Prostate gland (tissue), 2 donors: ENCODE measurements at regions not wholly inside any gene's neighbourhood (a gene's known extent, or its start where the extent isn't known, plus 50 kb on each side); places are given as distances from the start of the nearest gene placed in this dataset.

Experiments
- POLR2A ChIP-seq: fragments of 450-650 bp; IDR thresholded peaks from one replicate; pipeline ENCODE4 v1.6.1; 2016; ENCODE audit warnings: antibody characterized with exemption, mild to moderate bottlenecking
- POLR2AphosphoS5 ChIP-seq: sonication (generic); formaldehyde crosslinking; IDR thresholded peaks from one replicate; pipeline ENCODE4 v1.6.1; 2017; ENCODE audit warnings: antibody characterized with exemption
- TF ChIP-seq, protein P1 (sequence below), 4 experiments: fragments of 200-600 bp in 2 of 4; fragments of 450-650 bp in 2 of 4; sonication (generic) in 2 of 4; IDR thresholded peaks; 1 replicate in 3 of 4; 2 replicates in 1 of 4; pipeline ENCODE4 v1.5.1; 2016 to 2019; ENCODE audit warnings: antibody characterized with exemption in 4 of 4, mild to moderate bottlenecking in 2 of 4, moderate library complexity in 2 of 4

DNA sequence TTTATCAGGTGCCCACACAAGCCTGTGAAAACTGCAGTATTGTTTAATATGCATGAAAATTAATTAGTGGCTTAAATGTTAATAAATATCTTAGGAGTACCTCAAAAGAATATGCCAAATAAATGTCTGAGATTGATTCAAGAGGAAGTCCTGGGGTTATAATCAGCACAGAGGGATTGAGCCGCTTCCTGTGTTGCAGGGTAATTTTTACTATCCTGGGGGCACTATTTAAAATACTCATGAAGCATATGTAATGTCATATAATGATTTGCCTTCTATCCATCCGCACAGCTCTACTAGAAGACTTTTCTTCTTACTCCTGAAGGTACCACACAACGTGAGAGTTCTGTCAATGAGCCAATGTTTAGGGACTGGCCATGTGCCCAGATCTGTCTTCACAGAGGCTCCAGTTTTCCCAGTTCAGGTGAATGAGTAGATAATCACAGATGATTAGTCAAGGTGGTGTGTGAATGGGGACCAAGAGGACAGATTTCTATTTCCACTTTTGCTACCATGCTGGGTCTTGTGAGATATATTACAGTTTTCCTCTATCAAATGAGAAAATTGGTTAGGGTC is 233.3 kb downstream of the USP46 start:
- TF ChIP-seq, protein P1, sequence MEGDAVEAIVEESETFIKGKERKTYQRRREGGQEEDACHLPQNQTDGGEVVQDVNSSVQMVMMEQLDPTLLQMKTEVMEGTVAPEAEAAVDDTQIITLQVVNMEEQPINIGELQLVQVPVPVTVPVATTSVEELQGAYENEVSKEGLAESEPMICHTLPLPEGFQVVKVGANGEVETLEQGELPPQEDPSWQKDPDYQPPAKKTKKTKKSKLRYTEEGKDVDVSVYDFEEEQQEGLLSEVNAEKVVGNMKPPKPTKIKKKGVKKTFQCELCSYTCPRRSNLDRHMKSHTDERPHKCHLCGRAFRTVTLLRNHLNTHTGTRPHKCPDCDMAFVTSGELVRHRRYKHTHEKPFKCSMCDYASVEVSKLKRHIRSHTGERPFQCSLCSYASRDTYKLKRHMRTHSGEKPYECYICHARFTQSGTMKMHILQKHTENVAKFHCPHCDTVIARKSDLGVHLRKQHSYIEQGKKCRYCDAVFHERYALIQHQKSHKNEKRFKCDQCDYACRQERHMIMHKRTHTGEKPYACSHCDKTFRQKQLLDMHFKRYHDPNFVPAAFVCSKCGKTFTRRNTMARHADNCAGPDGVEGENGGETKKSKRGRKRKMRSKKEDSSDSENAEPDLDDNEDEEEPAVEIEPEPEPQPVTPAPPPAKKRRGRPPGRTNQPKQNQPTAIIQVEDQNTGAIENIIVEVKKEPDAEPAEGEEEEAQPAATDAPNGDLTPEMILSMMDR (IDR thresholded peaks at IDR 0.05), result no peak
- TF ChIP-seq POLR2A, result no peak
- TF ChIP-seq POLR2AphosphoS5, result no peak
